Natural killer cell treated with Interleukin-12 subunit alpha and Interleukin-12 subunit beta and Interleukin-15 and Interleukin-18, amount 100 ng/mL, for 72 hours (primary cell): ENCODE measurements at regions not wholly inside any gene's neighbourhood (a gene's known extent, or its start where the extent isn't known, plus 50 kb on each side); places are given as distances from the start of the nearest gene placed in this dataset.

ENCODE experiments used
- ATAC-seq, 2 donors: fragments of 150-1000 bp; cut with Tn5 transposase in 1 of 2; sonication (Bioruptor Pico), chemical (Tn5 transposase) in 1 of 2; 2 replicates each; pipeline ENCODE4 v1.10.0; 2021
- DNase-seq: peaks from one replicate; pipeline ENCODE4 v3.0.0; 2022; ENCODE audit warnings: low spot score
- H3K27ac Mint-ChIP-seq, 2 donors: 1 replicate in 1 of 2; 2 replicates in 1 of 2; pipeline ENCODE4 v1.8.0; 2022; ENCODE audit warnings: mixed read lengths in 2 of 2, mild to moderate bottlenecking in 1 of 2, moderate library complexity in 1 of 2
- H3K27me3 Mint-ChIP-seq, 2 donors: 1 replicate in 1 of 2; 2 replicates in 1 of 2; pipeline ENCODE4 v1.8.0; 2022; ENCODE audit warnings: mixed read lengths in 2 of 2
- H3K36me3 Mint-ChIP-seq: one replicate; pipeline ENCODE4 v1.8.0; 2022; ENCODE audit warnings: mixed read lengths
- H3K4me1 Mint-ChIP-seq, 2 donors: 1 replicate in 1 of 2; 2 replicates in 1 of 2; pipeline ENCODE4 v1.8.0; 2022; ENCODE audit warnings: low read depth in 2 of 2, mixed read lengths in 2 of 2, mild to moderate bottlenecking in 1 of 2
- H3K4me3 Mint-ChIP-seq: one replicate; pipeline ENCODE4 v1.8.0; 2022; ENCODE audit warnings: mixed read lengths
- H3K9me3 Mint-ChIP-seq: 2 replicates; pipeline ENCODE4 v1.8.0; 2022; ENCODE audit warnings: mixed read lengths

- Mint-ChIP-seq H3K9me3 (no peaks in the 10 kb centered on the region), H3K36me3 (no peaks in the 10 kb centered on the region), H3K27me3 (no peaks in the 10 kb centered on the region), H3K27ac (no peak overlapping the region), H3K4me1 (no peaks in the 10 kb centered on the region), H3K4me3 (no peak overlapping the region)
- ATAC-seq (no peak), DNase-seq (no peak)
These were observed 245.3 kb downstream of the POLR1F start for GRCh38 chr7:19463581-19463980.

DNA sequence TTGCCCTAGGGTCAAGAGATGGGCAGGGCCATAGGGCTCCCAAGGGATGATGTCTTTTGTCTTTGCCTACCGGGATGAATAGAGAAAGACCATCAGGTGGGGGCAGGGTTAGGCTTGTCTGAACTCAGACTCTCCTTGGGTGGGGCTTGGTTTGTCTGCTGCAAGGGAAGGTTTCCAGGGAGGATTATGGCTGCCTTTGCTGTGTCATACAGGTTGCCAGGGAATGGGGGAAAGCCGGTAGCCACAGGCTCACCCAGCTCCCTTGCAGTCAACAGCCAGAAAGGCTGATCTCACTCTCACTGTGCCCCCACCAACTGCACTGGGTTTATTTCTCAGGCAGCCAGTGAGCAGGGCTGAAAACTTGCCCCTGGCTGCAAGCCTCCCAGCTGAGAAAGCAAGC is 253.2 kb downstream of the POLR1F start:
- Mint-ChIP-seq H3K36me3 (peaks cover 4% of the 10 kb centered on the region), H3K4me1 (no peaks in the 10 kb centered on the region), H3K4me3 (no peak overlapping the region), H3K9me3 (peaks cover 7% of the 10 kb centered on the region), H3K27ac (no peak overlapping the region), H3K27me3 (peaks cover 15 to 16% of the 10 kb centered on the region in 2 donors)
- ATAC-seq (peak in 1 of 2 donors; percentile 11), DNase-seq (no peak)

DNA sequence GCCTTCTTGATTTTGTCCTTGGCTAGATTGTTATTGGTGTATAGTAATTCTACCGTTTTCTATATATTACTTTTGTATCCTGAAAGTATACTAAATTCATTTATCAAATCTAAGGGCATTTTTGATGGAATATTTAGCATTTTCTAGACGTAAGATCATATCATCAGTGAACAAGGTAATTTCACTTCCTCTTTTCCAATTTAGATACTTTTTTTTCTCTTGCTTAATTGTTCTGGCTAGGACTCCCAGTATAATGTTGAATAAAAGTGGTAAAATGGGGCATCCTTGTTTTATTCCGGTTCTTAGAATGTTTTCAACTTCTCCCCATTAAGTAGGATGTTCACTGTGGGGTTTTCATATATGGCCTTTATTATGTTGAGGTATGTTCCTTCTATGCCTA is 260.7 kb downstream of the POLR1F start:
- DNase-seq = no peak
- no peak for ATAC-seq
- no peak overlapping the region for H3K4me3 Mint-ChIP-seq
- no peaks in the 10 kb centered on the region for H3K36me3 Mint-ChIP-seq
- no peaks in the 10 kb centered on the region for H3K9me3 Mint-ChIP-seq
- H3K27me3 Mint-ChIP-seq = peaks cover 19 to 29% of the 10 kb centered on the region in 2 donors
- no peak overlapping the region for H3K27ac Mint-ChIP-seq
- H3K4me1 Mint-ChIP-seq = no peaks in the 10 kb centered on the region

GRCh38 chr7:19442016-19442785 is 266.6 kb downstream of the POLR1F start:
- peaks cover 0 to 4% of the 10 kb centered on the region in 2 donors for H3K4me1 Mint-ChIP-seq
- no peaks in the 10 kb centered on the region for H3K36me3 Mint-ChIP-seq
- no peak overlapping the region for H3K27ac Mint-ChIP-seq
- no peak overlapping the region for H3K4me3 Mint-ChIP-seq
- H3K9me3 Mint-ChIP-seq = no peaks in the 10 kb centered on the region
- peaks cover 0 to 6% of the 10 kb centered on the region in 2 donors for H3K27me3 Mint-ChIP-seq
- ATAC-seq (peak; percentile 24 to 68), DNase-seq (no peak)

GRCh38 chr7:19439517-19439916 is 269.3 kb downstream of the POLR1F start:
- H3K27ac Mint-ChIP-seq = no peak overlapping the region
- no peaks in the 10 kb centered on the region for H3K27me3 Mint-ChIP-seq
- no peaks in the 10 kb centered on the region for H3K9me3 Mint-ChIP-seq
- ATAC-seq (no peak), DNase-seq (no peak)
- H3K36me3 Mint-ChIP-seq = no peaks in the 10 kb centered on the region
- no peak overlapping the region for H3K4me3 Mint-ChIP-seq
- H3K4me1 Mint-ChIP-seq = peaks cover 0 to 4% of the 10 kb centered on the region in 2 donors

DNA sequence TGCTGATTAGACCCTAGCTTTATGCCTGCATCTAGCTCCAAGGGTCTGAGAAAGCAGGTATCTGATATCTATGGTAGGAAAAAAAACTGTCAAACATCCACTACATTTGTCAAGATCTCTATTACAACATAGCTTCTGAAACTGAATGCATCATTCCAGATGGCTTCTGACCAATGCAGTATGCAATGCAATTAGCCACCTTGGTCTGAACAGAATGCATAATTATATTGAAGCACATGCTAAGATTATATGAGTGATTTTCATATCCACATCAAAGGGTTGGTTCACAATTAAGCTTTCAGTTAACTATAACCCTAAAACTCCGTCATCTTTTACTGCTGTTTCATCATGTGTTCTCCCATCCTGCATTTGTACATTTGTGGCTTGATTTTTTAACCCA is 271.4 kb downstream of the POLR1F start:
- DNase-seq = no peak
- Mint-ChIP-seq H3K27ac (no peak overlapping the region), H3K36me3 (no peaks in the 10 kb centered on the region), H3K27me3 (no peaks in the 10 kb centered on the region), H3K9me3 (no peaks in the 10 kb centered on the region), H3K4me3 (no peak overlapping the region), H3K4me1 (peaks cover 0 to 4% of the 10 kb centered on the region in 2 donors)
- no peak for ATAC-seq

DNA sequence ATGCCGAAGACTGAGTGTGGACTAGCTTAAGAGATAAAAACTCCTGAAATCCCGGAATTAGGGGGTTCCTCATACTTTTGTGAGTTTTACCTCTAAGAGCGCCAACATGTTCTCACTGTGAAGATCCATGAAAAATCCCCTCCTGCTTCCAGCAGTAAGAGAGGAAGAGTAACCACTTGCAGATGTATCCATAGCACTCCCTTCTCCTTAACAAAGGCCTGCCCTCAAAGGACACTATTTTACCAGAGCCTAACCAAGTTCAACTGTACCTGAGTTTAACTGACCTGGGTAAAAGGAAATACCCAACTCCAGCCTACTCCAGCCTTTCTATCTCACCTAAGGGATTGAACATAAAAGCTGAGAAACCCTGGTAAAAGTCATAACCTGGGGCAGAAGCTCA is 280.9 kb downstream of the POLR1F start:
- no peak for ATAC-seq
- Mint-ChIP-seq H3K36me3 (no peaks in the 10 kb centered on the region), H3K4me3 (no peak overlapping the region), H3K27me3 (peaks cover 0 to 5% of the 10 kb centered on the region in 2 donors), H3K4me1 (no peaks in the 10 kb centered on the region), H3K27ac (no peak overlapping the region), H3K9me3 (no peaks in the 10 kb centered on the region)
- no peak for DNase-seq

DNA sequence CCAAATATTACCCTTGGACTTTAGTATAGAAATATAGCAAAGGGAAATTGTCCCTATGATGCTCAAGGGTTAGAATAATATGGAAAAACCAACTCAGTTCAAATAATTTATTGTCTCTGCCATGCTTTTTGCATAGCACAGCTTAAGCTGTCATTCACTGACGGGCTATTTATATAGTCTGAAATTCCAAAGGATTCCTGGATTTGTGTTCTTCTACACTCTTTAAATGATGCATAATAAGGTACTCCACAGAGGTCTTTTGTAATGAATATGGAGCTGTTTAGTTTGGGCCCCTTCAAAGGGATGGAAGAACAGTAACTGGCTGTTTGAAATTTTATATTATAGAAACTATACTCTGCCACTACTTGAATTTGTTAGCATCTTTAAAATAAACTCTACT is 276.6 kb upstream of the FERD3L start:
- Mint-ChIP-seq H3K4me3 (no peak overlapping the region), H3K9me3 (no peaks in the 10 kb centered on the region), H3K36me3 (no peaks in the 10 kb centered on the region), H3K27me3 (peaks cover 0 to 14% of the 10 kb centered on the region in 2 donors), H3K4me1 (peaks cover 18 to 27% of the 10 kb centered on the region in 2 donors), H3K27ac (peak overlapping the region in 1 of 2 donors; percentile 13)
- no peak for DNase-seq
- no peak for ATAC-seq

- ATAC-seq (no peak), DNase-seq (no peak)
- H3K27ac Mint-ChIP-seq = no peak overlapping the region
- H3K4me3 Mint-ChIP-seq = no peak overlapping the region
- no peaks in the 10 kb centered on the region for H3K9me3 Mint-ChIP-seq
- peaks cover 0 to 9% of the 10 kb centered on the region in 2 donors for H3K27me3 Mint-ChIP-seq
- no peaks in the 10 kb centered on the region for H3K36me3 Mint-ChIP-seq
- peaks cover 18 to 24% of the 10 kb centered on the region in 2 donors for H3K4me1 Mint-ChIP-seq
These were observed 272.0 kb upstream of the FERD3L start for GRCh38 chr7:19417231-19417630.

DNA sequence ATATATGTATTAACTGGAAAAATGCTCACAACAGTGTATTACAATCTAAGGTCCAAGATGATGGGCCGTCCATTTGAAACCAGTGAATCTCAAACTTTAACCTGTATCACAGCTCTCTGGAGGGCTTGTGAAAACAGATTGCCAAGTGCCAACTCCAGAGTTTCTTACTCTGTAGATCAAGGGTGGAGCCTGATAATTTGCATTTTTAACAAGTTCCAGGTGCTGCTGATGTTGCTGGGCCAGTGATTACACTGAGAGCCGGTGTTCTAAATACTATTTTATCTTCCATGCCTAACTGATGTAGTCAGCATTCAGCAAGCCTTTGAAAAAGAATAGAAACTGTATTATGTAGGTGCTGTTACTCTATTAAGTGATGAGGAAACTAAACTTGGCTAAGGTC is 269.9 kb upstream of the FERD3L start:
- no peak overlapping the region for H3K4me3 Mint-ChIP-seq

DNA sequence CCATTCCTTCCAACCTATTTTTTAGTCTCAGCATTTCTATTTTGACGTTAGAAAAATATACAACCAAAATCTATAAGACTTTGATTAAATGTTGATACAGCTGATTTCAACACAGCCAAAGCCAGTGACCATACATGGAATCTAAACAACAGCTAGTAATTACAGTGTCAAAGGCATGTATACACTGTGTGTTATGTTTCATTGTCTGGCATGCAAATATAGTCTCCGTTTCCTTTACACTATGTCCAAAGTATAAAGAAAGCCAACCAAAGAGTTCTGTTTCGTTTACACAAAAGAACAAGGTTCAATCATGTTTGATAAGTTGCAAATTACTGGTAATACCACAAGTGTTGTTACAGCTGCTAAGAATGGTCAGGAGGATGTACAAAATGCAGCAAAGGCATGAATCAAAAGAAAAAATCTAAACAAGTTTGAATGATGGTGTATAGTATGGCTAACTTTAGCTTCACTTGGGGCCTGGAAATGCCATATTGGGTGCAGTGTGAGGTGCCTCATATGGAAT is 268.3 kb upstream of the FERD3L start:
- ATAC-seq (no peak), DNase-seq (no peak)
- Mint-ChIP-seq H3K27me3 (peaks cover 0 to 6% of the 10 kb centered on the region in 2 donors), H3K4me3 (no peak overlapping the region), H3K9me3 (no peaks in the 10 kb centered on the region), H3K36me3 (no peaks in the 10 kb centered on the region), H3K27ac (no peak overlapping the region), H3K4me1 (no peaks in the 10 kb centered on the region)

More for the DNA sequence above, 269.9 kb upstream of the FERD3L start:
- Mint-ChIP-seq H3K9me3 (no peaks in the 10 kb centered on the region), H3K27ac (no peak overlapping the region), H3K36me3 (no peaks in the 10 kb centered on the region), H3K4me1 (peaks cover under 1 to 5% of the 10 kb centered on the region in 2 donors), H3K27me3 (peaks cover 0 to 13% of the 10 kb centered on the region in 2 donors)
- DNase-seq (no peak), ATAC-seq (no peak)

DNA sequence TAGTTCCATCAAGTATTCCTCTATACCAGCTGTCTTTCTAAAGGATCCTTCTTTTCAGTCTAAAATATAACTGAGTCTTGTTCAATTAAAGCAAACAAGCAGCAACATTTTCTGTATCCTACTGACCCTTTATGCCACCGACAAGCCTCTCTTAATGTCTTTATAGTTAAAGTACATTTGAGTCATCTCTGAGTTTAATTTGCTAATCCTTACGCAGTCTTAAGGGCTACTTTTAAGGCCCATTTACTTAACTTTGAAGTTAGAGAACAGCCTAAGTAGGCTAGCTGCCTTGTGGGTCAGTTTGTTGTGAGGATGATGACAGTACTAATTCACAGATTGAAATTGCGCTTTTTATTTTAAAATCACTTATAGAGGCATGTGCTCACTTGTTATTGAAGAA is 265.5 kb upstream of the FERD3L start:
- H3K36me3 Mint-ChIP-seq = no peaks in the 10 kb centered on the region
- no peak overlapping the region for H3K4me3 Mint-ChIP-seq
- ATAC-seq (no peak), DNase-seq (no peak)
- no peak overlapping the region for H3K27ac Mint-ChIP-seq
- no peaks in the 10 kb centered on the region for H3K9me3 Mint-ChIP-seq
- peaks cover 0 to 4% of the 10 kb centered on the region in 2 donors for H3K27me3 Mint-ChIP-seq
- H3K4me1 Mint-ChIP-seq = peaks cover 4 to 5% of the 10 kb centered on the region in 2 donors

GRCh38 chr7:19410106-19410505 is 264.9 kb upstream of the FERD3L start:
- H3K4me3 Mint-ChIP-seq = no peak overlapping the region
- H3K27ac Mint-ChIP-seq = no peak overlapping the region
- no peak for ATAC-seq
- H3K9me3 Mint-ChIP-seq = no peaks in the 10 kb centered on the region
- no peak for DNase-seq
- H3K27me3 Mint-ChIP-seq = peaks cover 0 to 4% of the 10 kb centered on the region in 2 donors
- peaks cover 9 to 11% of the 10 kb centered on the region in 2 donors for H3K4me1 Mint-ChIP-seq
- H3K36me3 Mint-ChIP-seq = no peaks in the 10 kb centered on the region

DNA sequence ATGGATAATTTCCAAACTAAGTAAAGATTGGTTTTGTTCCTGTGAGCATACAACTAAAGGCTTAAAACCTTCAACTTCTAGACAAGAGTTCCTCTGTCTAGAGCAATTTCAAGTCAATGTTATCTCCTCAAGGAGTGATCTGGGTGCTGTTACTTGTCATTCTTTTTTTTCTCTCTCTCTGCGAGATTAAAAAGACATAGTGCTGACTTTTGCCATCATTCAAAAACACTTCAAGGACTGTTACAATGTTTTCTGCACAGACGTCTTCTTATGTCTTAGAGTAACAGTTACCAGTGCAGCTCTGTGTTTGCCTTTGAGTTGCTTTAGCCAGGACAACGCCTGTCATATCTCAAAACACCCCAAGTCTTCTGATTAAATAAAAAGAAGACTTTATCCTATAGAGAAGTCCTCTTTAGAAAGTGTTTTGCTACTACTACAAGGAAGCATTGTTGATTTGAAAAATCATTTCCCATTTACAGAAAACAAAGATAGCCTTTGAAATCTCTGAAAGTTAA is 263.5 kb upstream of the FERD3L start:
- no peak overlapping the region for H3K27ac Mint-ChIP-seq

More for the DNA sequence above, 263.5 kb upstream of the FERD3L start:
- no peak for ATAC-seq
- no peak overlapping the region for H3K4me3 Mint-ChIP-seq
- no peak for DNase-seq
- H3K27me3 Mint-ChIP-seq = peaks cover 0 to 4% of the 10 kb centered on the region in 2 donors
- peaks cover 13 to 16% of the 10 kb centered on the region in 2 donors for H3K4me1 Mint-ChIP-seq
- H3K36me3 Mint-ChIP-seq = no peaks in the 10 kb centered on the region
- H3K9me3 Mint-ChIP-seq = no peaks in the 10 kb centered on the region
